ENCODE measurements at regions not wholly inside any gene's neighbourhood (a gene's known extent, or its start where the extent isn't known, plus 50 kb on each side); places are given as distances from the start of the nearest gene placed in this dataset.

DNA sequence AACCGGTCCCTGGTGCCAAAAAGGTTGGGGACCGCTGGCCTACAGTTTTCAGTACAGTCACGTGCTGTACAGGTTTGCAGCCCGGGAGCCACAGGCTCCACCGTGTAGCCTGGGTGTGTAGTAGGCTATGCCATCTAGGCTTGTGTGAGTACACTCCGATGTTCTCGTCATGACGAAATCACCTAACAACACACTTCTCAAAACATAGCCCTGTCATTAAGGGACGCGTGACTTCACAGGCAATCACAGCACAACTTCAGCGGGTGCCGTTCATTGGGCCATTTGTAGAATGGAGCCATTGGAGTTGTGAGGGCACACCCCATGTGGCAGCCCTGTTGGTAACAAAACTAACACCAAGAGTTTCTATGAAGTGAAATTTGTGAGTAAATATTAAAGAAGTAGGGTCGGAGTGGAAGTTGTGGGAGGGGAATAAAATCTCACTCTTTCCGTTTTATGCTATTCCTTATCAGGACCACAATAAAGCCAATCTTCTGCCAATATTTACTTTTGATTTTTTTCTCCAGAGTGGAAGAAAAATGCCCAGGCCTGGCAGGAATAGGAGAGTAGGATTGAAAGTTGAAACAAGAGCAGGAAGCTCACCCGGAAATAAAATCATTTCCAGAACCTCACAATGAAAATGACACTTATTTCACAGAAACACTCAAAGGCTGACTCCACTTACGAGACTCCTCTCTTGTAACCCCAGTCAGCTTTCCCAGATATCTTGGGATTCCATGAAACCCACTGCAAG is 63.7 kb upstream of the PTPN1 start:
- TF ChIP-seq CTCF (IDR thresholded peaks at IDR 0.05; ENCODE audit: low read depth, low read length) (no peak), POLR2A (IDR thresholded peaks at IDR 0.05; ENCODE audit: extremely low read depth, insufficient read length) (no peak)

Measured in NB4 (cell line).